ENCODE measurements at regions not wholly inside any gene's neighbourhood (a gene's known extent, or its start where the extent isn't known, plus 50 kb on each side); places are given as distances from the start of the nearest gene placed in this dataset.

GRCh38 chr2:217477583-217477982 is 525.2 kb downstream of the TNS1 start:
- no peak for DNase-seq (ENCODE audit: low spot score)

GRCh38 chr2:217475791-217476190 is 527.0 kb downstream of the TNS1 start:
- DNase-seq (ENCODE audit: low spot score) = no peak

GRCh38 chr2:217475101-217475500 is 527.7 kb downstream of the TNS1 start:
- no peak for DNase-seq (ENCODE audit: low spot score)

GRCh38 chr2:217471319-217471718 is 531.5 kb downstream of the TNS1 start:
- peak; percentile 8 for DNase-seq (ENCODE audit: low spot score)

GRCh38 chr2:217469203-217469810 is 533.5 kb downstream of the TNS1 start:
- no peak for DNase-seq (ENCODE audit: low spot score)

- DNase-seq (ENCODE audit: low spot score) = no peak
These were observed 534.6 kb downstream of the TNS1 start for GRCh38 chr2:217468042-217468830.

- DNase-seq (ENCODE audit: low spot score) = no peak
These were observed 535.5 kb downstream of the TNS1 start for GRCh38 chr2:217467331-217467730.

GRCh38 chr2:217466805-217467204 is 536.0 kb downstream of the TNS1 start:
- DNase-seq (ENCODE audit: low spot score) = no peak

GRCh38 chr2:217466104-217466503 is 536.7 kb downstream of the TNS1 start:
- DNase-seq (ENCODE audit: low spot score) = no peak

- DNase-seq (ENCODE audit: low spot score) = no peak
These were observed 537.7 kb downstream of the TNS1 start for GRCh38 chr2:217465100-217465499.

GRCh38 chr2:217463402-217464075 is 539.3 kb downstream of the TNS1 start:
- DNase-seq (ENCODE audit: low spot score) = no peak

GRCh38 chr2:217462121-217462520 is 540.7 kb downstream of the TNS1 start:
- DNase-seq (ENCODE audit: low spot score) = no peak

GRCh38 chr2:217461674-217462073 is 541.1 kb downstream of the TNS1 start:
- DNase-seq (ENCODE audit: low spot score) = no peak

GRCh38 chr2:217459680-217460405 is 543.0 kb downstream of the TNS1 start:
- DNase-seq (ENCODE audit: low spot score) = peak; percentile 22

GRCh38 chr2:217459016-217459415 is 543.8 kb downstream of the TNS1 start:
- DNase-seq (ENCODE audit: low spot score) = no peak

- DNase-seq (ENCODE audit: low spot score) = no peak
These were observed 546.8 kb downstream of the TNS1 start for GRCh38 chr2:217456016-217456415.

- no peak for DNase-seq (ENCODE audit: low spot score)
These were observed 549.9 kb downstream of the TNS1 start for GRCh38 chr2:217452928-217453327.

GRCh38 chr2:217451666-217452065 is 551.1 kb downstream of the TNS1 start:
- peak; percentile 70 for DNase-seq (ENCODE audit: low spot score)

GRCh38 chr2:217449444-217449843 is 553.4 kb downstream of the TNS1 start:
- no peak for DNase-seq (ENCODE audit: low spot score)

GRCh38 chr2:217448860-217449259 is 553.9 kb downstream of the TNS1 start:
- DNase-seq (ENCODE audit: low spot score) = no peak

GRCh38 chr2:217445723-217446122 is 557.1 kb downstream of the TNS1 start:
- DNase-seq (ENCODE audit: low spot score) = no peak

GRCh38 chr2:217444932-217445331 is 557.9 kb downstream of the TNS1 start:
- no peak for DNase-seq (ENCODE audit: low spot score)

All from A172 (cell line).